NB4 (cell line): ENCODE measurements at regions not wholly inside any gene's neighbourhood (a gene's known extent, or its start where the extent isn't known, plus 50 kb on each side); places are given as distances from the start of the nearest gene placed in this dataset.

Experiments
- POLR2A ChIP-seq: IDR thresholded peaks from 2 replicates; pipeline ENCODE4 v1.6.1; 2011; ENCODE audit warnings: mild to moderate bottlenecking; ENCODE audit not compliant: insufficient read length; ENCODE audit errors: extremely low read depth
- TF ChIP-seq, protein P1 (sequence below): IDR thresholded peaks from one replicate; pipeline ENCODE4 v1.5.1; 2012; ENCODE audit warnings: low read depth, low read length

DNA sequence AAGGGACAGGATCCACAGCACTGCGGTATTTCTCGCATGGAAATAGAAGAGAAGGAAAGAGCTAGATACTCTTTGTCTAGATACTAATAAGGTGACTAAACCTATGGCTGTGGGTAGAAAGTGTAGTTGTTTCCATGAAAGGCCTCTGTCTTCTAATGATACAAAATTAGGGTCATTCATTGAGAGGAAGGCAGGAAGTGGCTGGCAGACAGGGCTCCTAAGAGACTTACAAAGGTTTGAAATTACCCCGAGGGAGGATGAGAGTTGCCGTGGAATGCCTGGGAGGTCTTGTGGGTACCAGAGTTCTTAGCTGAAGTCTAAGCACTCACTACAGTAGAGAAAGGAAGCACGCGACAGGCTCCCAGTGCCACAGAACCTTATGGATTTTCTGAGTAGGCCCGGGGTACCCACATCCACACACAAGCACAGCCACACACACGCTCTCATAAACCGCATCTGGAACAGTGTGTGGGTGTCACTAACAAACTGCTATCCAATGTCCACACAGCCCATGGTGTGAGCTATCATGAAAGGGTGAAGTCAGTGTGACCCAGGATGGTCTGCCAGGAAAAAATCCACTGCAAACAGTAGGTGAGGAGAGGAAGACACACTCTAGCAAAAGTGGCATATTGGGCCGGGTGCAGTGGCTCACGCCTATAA, 221.4 kb downstream of the FAM43A start:
- TF ChIP-seq, protein P1, sequence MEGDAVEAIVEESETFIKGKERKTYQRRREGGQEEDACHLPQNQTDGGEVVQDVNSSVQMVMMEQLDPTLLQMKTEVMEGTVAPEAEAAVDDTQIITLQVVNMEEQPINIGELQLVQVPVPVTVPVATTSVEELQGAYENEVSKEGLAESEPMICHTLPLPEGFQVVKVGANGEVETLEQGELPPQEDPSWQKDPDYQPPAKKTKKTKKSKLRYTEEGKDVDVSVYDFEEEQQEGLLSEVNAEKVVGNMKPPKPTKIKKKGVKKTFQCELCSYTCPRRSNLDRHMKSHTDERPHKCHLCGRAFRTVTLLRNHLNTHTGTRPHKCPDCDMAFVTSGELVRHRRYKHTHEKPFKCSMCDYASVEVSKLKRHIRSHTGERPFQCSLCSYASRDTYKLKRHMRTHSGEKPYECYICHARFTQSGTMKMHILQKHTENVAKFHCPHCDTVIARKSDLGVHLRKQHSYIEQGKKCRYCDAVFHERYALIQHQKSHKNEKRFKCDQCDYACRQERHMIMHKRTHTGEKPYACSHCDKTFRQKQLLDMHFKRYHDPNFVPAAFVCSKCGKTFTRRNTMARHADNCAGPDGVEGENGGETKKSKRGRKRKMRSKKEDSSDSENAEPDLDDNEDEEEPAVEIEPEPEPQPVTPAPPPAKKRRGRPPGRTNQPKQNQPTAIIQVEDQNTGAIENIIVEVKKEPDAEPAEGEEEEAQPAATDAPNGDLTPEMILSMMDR = no peak
- no peak for TF ChIP-seq POLR2A
